ENCODE measurements at regions not wholly inside any gene's neighbourhood (a gene's known extent, or its start where the extent isn't known, plus 50 kb on each side); places are given as distances from the start of the nearest gene placed in this dataset.

GRCh38 chr20:7571101-7571500 lies 369.2 kb downstream of the HAO1 start:
- TF ChIP-seq EZH2 (IDR thresholded peaks at IDR 0.05; ENCODE audit: insufficient read depth, poor library complexity, severe bottlenecking) (no peak), EZH2phosphoT487 (IDR thresholded peaks at IDR 0.05; ENCODE audit: insufficient read depth, low read depth) (no peak)

All from GM23248 (cell line).